ENCODE measurements at regions not wholly inside any gene's neighbourhood (a gene's known extent, or its start where the extent isn't known, plus 50 kb on each side); places are given as distances from the start of the nearest gene placed in this dataset.

DNA sequence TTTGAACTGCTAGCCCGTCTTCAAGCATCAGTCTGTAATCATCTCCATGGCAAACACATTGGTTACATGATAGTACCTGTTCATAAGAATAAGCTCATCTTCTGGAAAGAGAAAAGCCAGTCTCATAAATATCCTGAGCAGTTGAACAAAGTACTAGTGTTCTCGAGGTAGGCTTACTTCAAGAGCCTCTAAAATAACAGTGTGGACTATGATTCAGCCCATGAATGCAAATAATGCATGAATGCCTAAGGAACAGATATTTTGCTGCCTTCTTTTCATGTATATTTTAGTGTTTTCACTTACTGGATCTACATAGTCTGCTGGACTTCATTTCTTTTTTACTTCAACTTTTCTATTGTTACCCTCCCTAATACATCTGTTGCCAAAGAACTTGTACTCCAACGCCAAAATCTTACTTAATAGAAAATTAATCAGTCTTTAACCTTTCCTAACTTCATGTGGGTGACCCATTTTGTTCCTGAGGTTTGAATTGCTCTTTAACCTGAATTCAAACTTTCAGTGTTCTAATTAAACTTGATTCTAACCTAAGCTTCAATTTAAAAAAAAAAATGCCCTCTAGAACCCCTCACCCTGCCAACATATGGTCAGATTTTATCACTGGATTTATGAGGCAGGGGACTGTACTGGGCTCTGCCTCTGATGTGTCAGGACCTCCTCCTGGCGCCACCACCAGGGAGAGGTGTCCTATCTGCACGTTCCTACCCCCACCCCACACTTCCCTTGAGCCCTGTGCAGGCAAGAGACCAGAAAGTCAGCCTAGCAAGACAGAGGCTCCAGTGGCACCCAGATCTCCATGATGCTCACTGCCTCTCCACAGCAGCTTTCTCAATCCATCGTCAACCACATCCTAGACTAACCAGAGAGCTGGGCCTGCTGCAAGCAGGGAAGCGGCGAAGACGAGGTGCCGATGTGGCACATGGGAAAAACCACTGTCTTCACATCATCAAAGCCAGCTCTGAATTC, 264.7 kb upstream of the ID2 start:
- peaks cover 11% of the 10 kb centered on the region for H3K4me1 Mint-ChIP-seq
- no peak for ATAC-seq
- H3K27ac Mint-ChIP-seq, result no peak overlapping the region
- no peak overlapping the region for H3K4me3 Mint-ChIP-seq
- H3K9me3 Mint-ChIP-seq, result no peaks in the 10 kb centered on the region
- peaks cover 57% of the 10 kb centered on the region for H3K27me3 Mint-ChIP-seq
- H3K36me3 Mint-ChIP-seq, result no peaks in the 10 kb centered on the region

DNA sequence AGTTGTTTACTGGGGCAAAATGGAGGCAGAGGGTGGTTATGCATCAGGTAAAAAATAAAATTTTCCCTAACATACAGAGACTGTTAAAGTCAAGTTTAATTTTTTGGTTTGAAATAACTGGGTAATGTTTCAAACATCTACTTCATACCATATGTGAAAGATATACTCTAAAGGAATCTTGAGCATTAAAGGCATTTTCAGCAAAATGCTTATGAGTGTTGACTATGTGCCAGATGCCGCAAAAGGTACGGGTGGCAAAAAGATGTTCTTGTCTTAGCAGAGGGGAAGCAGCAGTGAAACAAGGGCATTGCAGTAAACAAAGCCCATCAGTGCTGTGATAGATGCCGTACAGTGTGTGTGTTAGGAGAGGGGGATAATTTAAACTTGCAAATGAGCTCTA, 263.1 kb upstream of the ID2 start:
- ATAC-seq, result no peak
- H3K4me1 Mint-ChIP-seq, result peaks cover 13% of the 10 kb centered on the region
- H3K27ac Mint-ChIP-seq, result no peak overlapping the region
- H3K9me3 Mint-ChIP-seq, result no peaks in the 10 kb centered on the region
- no peak overlapping the region for H3K4me3 Mint-ChIP-seq
- H3K36me3 Mint-ChIP-seq, result no peaks in the 10 kb centered on the region
- peaks cover 56% of the 10 kb centered on the region for H3K27me3 Mint-ChIP-seq

DNA sequence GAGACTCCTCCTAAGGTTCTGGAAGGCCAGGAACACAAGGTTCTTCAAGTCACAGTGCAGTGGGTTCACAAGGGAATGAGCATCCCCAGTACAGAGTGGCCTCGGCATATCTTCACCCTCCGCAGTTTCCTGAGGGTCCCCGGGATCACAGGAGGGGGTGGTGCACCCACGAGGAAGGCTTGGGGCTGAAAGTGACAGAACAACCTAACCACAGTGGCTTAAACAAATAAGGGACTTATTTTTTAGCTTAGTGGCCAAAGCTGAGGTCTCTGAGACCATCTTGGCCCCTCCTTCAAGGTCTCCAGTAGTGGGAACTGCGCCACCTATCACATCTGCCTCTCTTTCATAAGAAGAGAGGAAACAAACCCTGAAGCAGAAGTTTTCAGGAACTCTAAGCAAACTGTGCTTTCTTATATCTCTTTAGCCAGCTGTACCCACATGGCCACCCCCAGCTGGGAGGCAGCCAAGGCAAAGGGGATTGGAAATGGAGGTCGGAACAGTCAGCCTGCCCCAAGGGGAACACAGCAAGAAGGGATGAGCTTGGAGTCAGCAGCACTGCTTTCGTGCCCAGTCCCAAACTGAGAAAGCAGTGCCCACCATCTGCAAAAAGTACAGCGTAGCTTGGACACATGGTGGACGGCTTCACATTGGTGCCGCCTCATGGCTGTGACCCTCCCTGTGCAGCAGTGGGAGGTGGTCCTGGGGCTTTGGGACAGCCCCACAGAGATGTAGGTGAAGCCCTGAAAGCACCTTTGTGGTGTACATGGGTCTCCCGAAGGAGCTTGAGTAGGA, 260.0 kb upstream of the ID2 start:
- no peak for ATAC-seq
- Mint-ChIP-seq H3K9me3 (no peaks in the 10 kb centered on the region), H3K4me1 (peaks cover 8% of the 10 kb centered on the region), H3K4me3 (no peak overlapping the region), H3K27ac (no peak overlapping the region), H3K27me3 (peaks cover 65% of the 10 kb centered on the region), H3K36me3 (no peaks in the 10 kb centered on the region)

DNA sequence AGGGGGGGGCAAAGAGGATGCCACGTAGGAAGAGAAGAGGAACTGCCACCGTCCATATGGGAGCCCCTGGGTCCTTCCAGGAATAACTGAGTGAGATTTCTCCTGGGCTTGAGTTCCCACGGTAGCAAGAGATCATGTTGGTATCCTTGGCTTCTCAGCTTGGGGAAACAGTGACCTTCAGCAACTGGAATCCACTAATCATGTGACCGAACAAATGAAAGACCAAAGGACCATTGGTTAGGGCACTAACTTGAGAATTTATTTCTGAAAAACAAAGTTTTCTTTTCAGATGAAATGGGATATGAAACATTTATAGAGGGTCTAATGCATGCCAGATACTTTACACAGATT, 259.4 kb upstream of the ID2 start:
- ATAC-seq, result no peak
- no peak overlapping the region for H3K4me3 Mint-ChIP-seq
- H3K9me3 Mint-ChIP-seq, result no peaks in the 10 kb centered on the region
- H3K27ac Mint-ChIP-seq, result no peak overlapping the region
- peaks cover 63% of the 10 kb centered on the region for H3K27me3 Mint-ChIP-seq
- no peaks in the 10 kb centered on the region for H3K36me3 Mint-ChIP-seq
- H3K4me1 Mint-ChIP-seq, result peaks cover 8% of the 10 kb centered on the region

DNA sequence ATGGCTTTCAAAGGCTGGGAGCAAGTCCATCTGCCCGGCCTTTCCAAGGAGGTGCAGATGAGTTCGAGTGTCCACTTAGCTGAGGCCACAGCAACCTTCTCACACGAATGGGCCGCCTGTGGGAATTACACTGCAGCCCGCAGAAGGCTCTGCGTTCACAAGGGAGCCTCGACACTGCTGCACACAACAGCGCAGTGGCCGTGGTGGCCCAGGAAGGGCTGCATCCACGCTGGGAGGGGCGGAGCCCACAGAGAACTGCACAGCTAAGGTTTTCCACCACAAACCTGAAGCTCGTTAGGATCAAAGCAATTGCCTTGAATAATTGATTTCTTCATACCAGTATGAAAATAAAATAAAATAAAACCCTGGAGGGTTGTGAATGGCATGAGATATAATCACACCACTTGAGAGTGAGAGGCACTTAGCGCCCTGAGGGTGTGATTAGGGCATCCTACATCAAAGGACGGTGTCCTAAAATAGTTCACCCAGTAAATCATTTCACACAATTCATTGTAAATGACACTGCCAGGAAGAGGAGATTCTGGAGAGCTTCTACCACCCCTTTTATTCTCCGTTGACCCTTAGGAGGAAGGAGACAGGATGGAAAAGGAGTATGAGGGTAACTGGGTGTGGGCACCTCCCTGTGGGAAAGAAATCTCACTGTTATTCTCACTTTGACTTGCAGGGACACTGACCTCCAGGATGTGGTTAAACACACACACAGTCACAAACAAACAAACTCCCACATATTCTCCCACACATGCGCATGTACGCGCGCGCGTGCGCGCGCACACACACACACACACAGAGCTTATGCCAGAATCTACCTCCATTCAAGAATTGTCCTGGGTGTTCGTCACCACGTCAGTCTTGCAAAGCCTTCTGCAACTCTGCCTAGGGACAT, 256.6 kb upstream of the ID2 start:
- Mint-ChIP-seq H3K27me3 (peaks cover 66% of the 10 kb centered on the region), H3K36me3 (no peaks in the 10 kb centered on the region), H3K4me3 (no peak overlapping the region), H3K27ac (no peak overlapping the region), H3K9me3 (peaks cover 3% of the 10 kb centered on the region), H3K4me1 (peaks cover 19% of the 10 kb centered on the region)
- ATAC-seq, result no peak

DNA sequence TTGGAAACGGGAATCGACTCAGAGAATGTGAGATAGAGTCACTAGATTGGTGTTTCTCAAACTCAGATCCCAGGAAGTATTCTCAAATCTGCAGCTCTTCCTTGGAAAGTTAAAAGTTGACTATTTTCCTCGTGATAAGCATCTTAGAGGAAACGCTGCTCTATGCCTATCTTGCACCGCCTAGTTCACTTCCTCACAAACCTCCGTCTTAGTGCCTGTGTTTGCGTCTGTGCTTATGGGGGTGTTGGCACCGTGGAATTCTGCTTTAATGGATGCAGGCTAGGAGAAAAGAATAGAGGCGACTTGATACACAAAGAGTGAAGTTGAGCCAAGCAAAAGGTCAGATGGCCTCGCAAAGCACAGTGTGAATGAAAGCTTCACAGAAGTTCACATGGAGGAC, 255.3 kb upstream of the ID2 start:
- peaks cover 19% of the 10 kb centered on the region for H3K4me1 Mint-ChIP-seq
- H3K4me3 Mint-ChIP-seq, result no peak overlapping the region
- ATAC-seq, result no peak
- H3K27me3 Mint-ChIP-seq, result peaks cover 56% of the 10 kb centered on the region
- H3K27ac Mint-ChIP-seq, result no peak overlapping the region
- H3K36me3 Mint-ChIP-seq, result no peaks in the 10 kb centered on the region
- H3K9me3 Mint-ChIP-seq, result peaks cover 3% of the 10 kb centered on the region

DNA sequence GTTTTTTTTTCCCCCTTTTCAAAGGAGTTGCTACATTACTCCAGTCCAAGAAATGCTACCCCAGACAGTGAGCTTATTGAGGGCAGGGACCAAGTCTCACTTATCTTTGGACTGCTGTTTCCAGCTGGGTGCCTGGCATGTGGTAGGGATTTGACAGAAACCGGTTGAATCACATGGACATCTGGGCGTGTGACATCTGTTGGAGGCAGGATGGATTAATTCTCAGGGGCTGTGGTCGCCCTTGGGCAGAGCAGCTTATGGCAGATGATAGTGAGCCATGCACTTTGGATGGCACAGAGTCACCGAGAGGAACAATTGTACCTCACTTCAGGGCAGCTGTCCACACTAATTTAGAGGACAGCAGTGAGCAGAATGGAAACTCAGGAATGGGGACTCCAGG, 254.6 kb upstream of the ID2 start:
- H3K27ac Mint-ChIP-seq, result no peak overlapping the region

DNA sequence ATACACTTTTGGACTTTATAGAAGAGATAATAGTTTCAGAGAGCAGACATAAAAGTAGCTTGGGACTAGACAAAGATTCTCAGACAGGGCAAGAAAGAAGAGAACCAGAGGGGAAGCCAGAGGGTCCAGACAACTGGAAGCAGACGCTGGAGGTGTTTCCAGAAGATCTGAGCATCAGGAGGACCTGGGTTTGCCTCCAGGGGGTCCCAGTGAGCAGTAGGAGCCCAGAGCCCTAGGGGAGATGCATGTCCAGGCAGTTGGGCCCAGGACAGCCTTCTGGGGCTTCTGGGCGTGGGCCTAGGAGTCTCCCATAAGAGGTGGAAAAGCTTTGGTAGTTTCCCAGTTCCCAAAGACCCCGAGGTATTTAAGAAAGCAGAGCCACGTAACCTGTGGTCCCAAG, 251.2 kb upstream of the ID2 start:
- Mint-ChIP-seq H3K27me3 (peaks cover 25% of the 10 kb centered on the region), H3K4me1 (peaks cover 30% of the 10 kb centered on the region), H3K36me3 (no peaks in the 10 kb centered on the region), H3K4me3 (no peak overlapping the region), H3K9me3 (peaks cover 3% of the 10 kb centered on the region), H3K27ac (no peak overlapping the region)
- no peak for ATAC-seq

More for the DNA sequence above, 254.6 kb upstream of the ID2 start:
- Mint-ChIP-seq H3K4me3 (no peak overlapping the region), H3K27me3 (peaks cover 50% of the 10 kb centered on the region), H3K36me3 (no peaks in the 10 kb centered on the region), H3K9me3 (peaks cover 3% of the 10 kb centered on the region), H3K4me1 (peaks cover 13% of the 10 kb centered on the region)
- no peak for ATAC-seq

DNA sequence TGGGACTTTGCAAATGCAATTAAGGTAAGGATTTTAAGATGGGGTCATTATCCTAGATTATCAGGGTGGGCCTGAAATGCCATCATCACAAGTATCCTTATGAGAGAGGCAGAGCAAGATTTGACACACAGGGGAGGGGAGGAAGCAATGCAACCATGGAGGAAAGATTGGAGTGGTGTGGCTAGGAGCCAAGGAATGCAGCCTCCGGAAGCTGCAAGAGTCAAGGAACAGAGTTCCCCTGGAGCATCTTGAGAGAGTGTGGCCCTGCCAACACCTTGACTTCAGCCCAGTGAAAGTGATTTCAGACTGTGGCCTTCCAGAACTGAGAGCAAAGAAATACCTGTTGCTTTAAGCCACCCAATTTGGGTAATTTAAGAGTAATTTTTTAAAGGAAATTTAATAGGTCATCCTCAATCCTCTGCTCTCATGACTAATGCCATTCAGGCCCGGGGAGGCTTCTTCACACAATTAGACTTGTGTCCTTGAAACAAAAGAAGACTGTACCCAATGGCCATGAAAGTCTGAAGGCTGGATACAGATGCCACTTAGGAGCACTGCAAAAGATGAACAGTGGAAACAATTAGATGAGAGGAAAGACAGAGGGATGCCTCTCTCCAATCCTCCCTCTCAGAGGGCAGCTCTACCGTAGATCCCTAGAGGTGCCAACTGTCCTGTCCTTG, 250.3 kb upstream of the ID2 start:
- Mint-ChIP-seq H3K4me1 (peaks cover 35% of the 10 kb centered on the region), H3K36me3 (no peaks in the 10 kb centered on the region), H3K4me3 (no peak overlapping the region), H3K9me3 (peaks cover 3% of the 10 kb centered on the region), H3K27me3 (peaks cover 16% of the 10 kb centered on the region), H3K27ac (no peak overlapping the region)
- no peak for ATAC-seq

DNA sequence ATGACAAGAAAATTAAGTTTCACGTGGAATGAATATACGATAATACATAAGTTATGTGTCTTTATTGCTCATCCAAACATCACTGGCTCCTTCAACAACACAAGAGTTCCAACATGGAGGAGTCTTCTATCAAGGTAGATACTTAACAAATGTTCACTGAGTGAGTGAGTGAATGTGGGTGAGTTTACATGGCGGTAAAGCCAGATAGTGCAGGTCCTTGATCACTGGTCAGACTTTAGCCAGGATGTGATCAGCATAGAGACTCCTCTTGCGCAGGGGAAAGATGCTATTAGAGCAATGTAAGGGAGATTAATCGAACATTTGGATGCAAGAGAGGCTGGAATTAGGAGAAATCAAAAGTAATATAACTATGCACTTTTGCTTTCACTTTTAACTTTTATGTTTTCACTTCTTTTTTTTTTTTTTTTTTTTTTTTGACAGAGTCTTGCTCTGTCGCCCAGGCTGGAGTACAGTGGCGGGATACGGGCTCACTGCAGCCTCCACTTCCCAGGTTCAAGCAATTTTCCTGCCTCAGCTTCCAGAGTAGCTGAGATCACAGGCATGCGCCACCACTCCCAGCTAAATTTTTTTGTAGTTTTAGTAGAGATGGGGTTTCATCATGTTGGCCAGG, 249.0 kb upstream of the ID2 start:
- peak overlapping the region; percentile 46 for H3K27ac Mint-ChIP-seq
- H3K4me1 Mint-ChIP-seq, result peaks cover 34% of the 10 kb centered on the region
- no peaks in the 10 kb centered on the region for H3K36me3 Mint-ChIP-seq
- H3K4me3 Mint-ChIP-seq, result peak overlapping the region; percentile 63
- peaks cover 8% of the 10 kb centered on the region for H3K27me3 Mint-ChIP-seq
- peaks cover 3% of the 10 kb centered on the region for H3K9me3 Mint-ChIP-seq
- no peak for ATAC-seq

DNA sequence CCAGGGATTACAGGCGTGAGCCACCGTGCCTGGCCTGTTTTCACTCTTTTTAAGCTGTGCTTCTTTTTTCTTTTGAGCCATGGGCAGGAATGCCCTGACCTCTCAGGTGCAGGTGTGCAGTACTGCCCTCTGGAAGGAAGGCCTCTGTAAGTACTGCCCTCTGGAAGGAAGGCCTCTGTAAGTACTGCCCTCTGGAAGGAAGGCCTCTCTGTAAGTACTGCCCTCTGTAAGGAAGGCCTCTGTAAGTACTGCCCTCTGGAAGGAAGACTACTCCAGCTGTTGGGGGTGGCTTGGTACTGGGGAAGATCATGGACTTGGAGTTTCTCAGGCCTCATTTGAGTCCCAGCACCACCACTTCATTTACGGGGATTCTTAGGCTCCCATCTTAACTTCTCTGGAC, 248.5 kb upstream of the ID2 start:
- no peak overlapping the region for H3K4me3 Mint-ChIP-seq
- H3K27ac Mint-ChIP-seq, result peak overlapping the region; percentile 46
- H3K9me3 Mint-ChIP-seq, result no peaks in the 10 kb centered on the region
- no peaks in the 10 kb centered on the region for H3K36me3 Mint-ChIP-seq
- ATAC-seq, result no peak
- peaks cover 4% of the 10 kb centered on the region for H3K27me3 Mint-ChIP-seq
- peaks cover 30% of the 10 kb centered on the region for H3K4me1 Mint-ChIP-seq

DNA sequence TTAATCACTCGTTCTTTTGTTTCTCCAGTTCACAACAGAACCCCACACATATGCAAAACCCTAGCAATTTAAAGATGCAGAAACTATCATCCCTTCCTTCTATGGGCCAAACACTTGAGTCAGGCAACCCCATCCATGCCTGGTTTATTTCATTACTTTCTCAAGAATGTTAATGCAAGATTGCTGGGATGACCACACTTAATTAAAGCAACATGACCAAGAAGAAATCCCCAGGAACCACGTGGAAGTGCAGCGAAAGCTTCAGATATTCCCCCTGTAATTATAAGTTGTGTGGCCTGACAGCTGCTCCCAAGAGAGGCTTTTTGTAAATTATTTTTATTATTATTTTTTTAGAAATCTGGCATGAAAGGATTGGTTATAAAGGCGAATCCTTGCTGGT, 246.2 kb upstream of the ID2 start:
- Mint-ChIP-seq H3K36me3 (no peaks in the 10 kb centered on the region), H3K9me3 (no peaks in the 10 kb centered on the region), H3K27me3 (peaks cover 23% of the 10 kb centered on the region), H3K27ac (no peak overlapping the region), H3K4me1 (peaks cover 33% of the 10 kb centered on the region), H3K4me3 (no peak overlapping the region)
- ATAC-seq, result no peak

DNA sequence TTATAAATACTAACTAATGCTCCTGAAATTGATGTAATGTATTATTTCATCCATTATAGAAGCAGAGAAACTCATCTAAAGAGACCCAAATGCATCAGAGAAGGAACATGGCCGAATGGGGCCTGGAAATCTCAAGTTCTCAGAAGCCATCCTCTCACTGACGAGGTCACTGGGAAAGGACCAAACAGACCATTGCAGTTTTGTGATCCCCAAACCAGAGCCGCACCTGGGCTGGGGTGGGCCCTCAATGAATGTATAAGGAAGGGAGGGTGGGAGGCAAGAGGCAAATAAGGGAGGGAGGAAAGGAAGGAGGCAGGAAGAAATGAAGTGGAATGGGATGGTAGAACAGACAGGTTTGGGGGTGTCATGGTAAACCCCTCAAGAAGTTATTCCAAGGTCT, 245.3 kb upstream of the ID2 start:
- Mint-ChIP-seq H3K4me1 (peaks cover 39% of the 10 kb centered on the region), H3K9me3 (no peaks in the 10 kb centered on the region)

DNA sequence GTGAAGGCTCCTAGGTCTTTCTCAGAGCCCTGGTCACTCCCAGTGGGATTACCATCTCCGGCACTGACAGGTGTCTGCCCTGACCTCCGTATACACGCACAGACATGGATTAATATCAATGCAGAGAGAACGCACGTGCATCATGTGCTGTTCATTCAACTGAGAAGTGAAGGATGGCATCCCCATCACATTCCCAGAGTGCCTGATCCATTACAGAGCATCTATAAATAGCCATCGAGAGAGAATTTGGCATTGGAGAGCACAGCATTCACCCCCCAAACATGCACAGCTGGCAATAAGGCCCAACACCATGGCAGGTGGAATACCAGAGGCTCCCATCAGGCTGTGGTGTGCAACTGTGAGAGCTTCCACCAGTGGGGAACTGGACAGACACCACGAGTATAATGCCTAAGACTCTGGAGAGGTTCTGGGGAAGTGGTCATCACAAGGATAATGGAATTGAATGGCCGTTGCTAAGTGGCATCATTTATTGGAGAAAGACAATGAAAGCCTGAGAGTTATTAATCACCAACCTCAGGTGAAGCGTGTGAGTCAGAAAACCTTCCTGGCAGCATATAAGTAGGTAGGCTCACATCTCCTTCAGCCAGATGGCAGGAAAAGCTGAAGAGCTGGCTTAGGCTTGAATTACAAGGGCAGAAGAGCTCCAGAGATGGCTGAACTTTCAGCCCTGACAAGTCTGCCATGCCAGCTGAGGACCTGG, 244.5 kb upstream of the ID2 start:
- Mint-ChIP-seq H3K4me1 (peaks cover 47% of the 10 kb centered on the region), H3K27me3 (peaks cover 29% of the 10 kb centered on the region), H3K9me3 (no peaks in the 10 kb centered on the region), H3K27ac (no peak overlapping the region), H3K4me3 (no peak overlapping the region), H3K36me3 (no peaks in the 10 kb centered on the region)
- no peak for ATAC-seq

More for the DNA sequence above, 245.3 kb upstream of the ID2 start:
- Mint-ChIP-seq H3K27me3 (peaks cover 29% of the 10 kb centered on the region), H3K4me3 (no peak overlapping the region), H3K36me3 (no peaks in the 10 kb centered on the region), H3K27ac (no peak overlapping the region)
- ATAC-seq, result no peak
